HCT116 (cell line): ENCODE measurements at regions not wholly inside any gene's neighbourhood (a gene's known extent, or its start where the extent isn't known, plus 50 kb on each side); places are given as distances from the start of the nearest gene placed in this dataset.

Experiments
- ATAC-seq: fragments of 200-7000 bp; cut with Tn5 transposase; 2 replicates; pipeline ENCODE4 v1.9.1; 2020; ENCODE audit warnings: mild to moderate bottlenecking, moderate library complexity
- BruUV-seq: library from RNA; stranded (reverse); fragments of 400-500 nt; replicated peaks from 2 replicates; lab custom pipeline; 2021; lab: Mats Ljungman, UMichigan
- CTCF ChIA-PET: fragments of 300-600 bp; sonication (Branson Sonifier 250); formaldehyde crosslinking; loops from one replicate; lab custom pipeline; 2021; ENCODE audit warnings: antibody characterized with exemption; lab: Charles Lee
- POLR2A ChIA-PET: fragments of 300-600, 350-600 bp; sonication (Branson Sonifier 250); formaldehyde crosslinking; loops from one replicate; lab custom pipeline; 2021; ENCODE audit warnings: antibody characterized with exemption; lab: Charles Lee
- RAD21 ChIA-PET, 2 experiments: fragments of 300-600 bp; sonication (Branson Sonifier 250); formaldehyde crosslinking; loops; one replicate each; lab custom pipeline; 2023; ENCODE audit warnings: low total read pairs in 2 of 2; ENCODE audit not compliant: uncharacterized antibody in 2 of 2, unreplicated experiment in 2 of 2, low non-redundant PET in 1 of 2; lab: Charles Lee
- DNase-seq: peaks from one replicate; pipeline ENCODE4 v3.0.0-alpha.2; 2010; ENCODE audit warnings: low read depth, low spot score
- H2AFZ ChIP-seq: fragments of 200-600 bp; shearing (Covaris generic), sonication (generic); 2 replicates; pipeline ENCODE4 v1.6.1; 2017; ENCODE audit warnings: low read depth, mixed run types, mixed read lengths, antibody characterized with exemption, low read length; ENCODE audit not compliant: poor library complexity, severe bottlenecking
- H3K27ac ChIP-seq: 2 replicates; pipeline ENCODE4 v1.5.1; 2012; ENCODE audit warnings: low read depth, low read length
- H3K27me3 ChIP-seq: fragments of 200-600 bp; sonication (generic); 2 replicates; pipeline ENCODE4 v1.6.1; 2016; ENCODE audit warnings: mixed run types, low read length, mixed read lengths; ENCODE audit not compliant: insufficient read depth
- H3K36me3 ChIP-seq, 2 experiments: fragments of 200-500 bp in 1 of 2; fragments of 200-600 bp in 1 of 2; sonication (Bioruptor generic) in 1 of 2; sonication (generic) in 1 of 2; 2 replicates each; pipeline versions ENCODE4 v1.5.1 to v1.6.1; 2014 to 2016; ENCODE audit warnings: low read length in 2 of 2, inconsistent platforms in 1 of 2, mixed read lengths in 1 of 2, mixed run types in 1 of 2; ENCODE audit not compliant: insufficient read depth in 2 of 2, control insufficient read depth in 1 of 2
- H3K4me1 ChIP-seq, 2 experiments: fragments of 200-600 bp in 1 of 2; sonication (generic) in 1 of 2; 2 replicates each; pipeline versions ENCODE4 v1.5.1 to v1.6.1; 2012 to 2017; ENCODE audit warnings: low read length in 2 of 2, inconsistent platforms in 1 of 2, mild to moderate bottlenecking in 1 of 2, mixed read lengths in 1 of 2, mixed run types in 1 of 2, moderate library complexity in 1 of 2; ENCODE audit not compliant: insufficient read depth in 2 of 2, control insufficient read depth in 1 of 2
- H3K4me2 ChIP-seq: fragments of 200-600 bp; sonication (generic); 2 replicates; pipeline ENCODE4 v1.6.1; 2017; ENCODE audit warnings: mixed run types, low read length, mixed read lengths
- H3K4me3 ChIP-seq, 2 experiments: fragments of 200-600 bp in 1 of 2; sonication (generic) in 1 of 2; replicated peaks in 1 of 2; 2 replicates each; pipeline ENCODE4 v1.5.1; 2011 to 2016; ENCODE audit warnings: low read length in 2 of 2, control low read depth in 1 of 2, low read depth in 1 of 2, mild to moderate bottlenecking in 1 of 2, mixed read lengths in 1 of 2, mixed run types in 1 of 2
- H3K79me2 ChIP-seq: fragments of 200-600 bp; sonication (generic); 2 replicates; pipeline ENCODE4 v1.6.1; 2017; ENCODE audit warnings: mild to moderate bottlenecking, mixed run types, low read length, moderate library complexity, mixed read lengths; ENCODE audit not compliant: insufficient read depth
- H3K9ac ChIP-seq: fragments of 200-600 bp; sonication (generic); 2 replicates; pipeline ENCODE4 v1.6.1; 2016; ENCODE audit warnings: low read length, mixed read lengths
- H3K9me2 ChIP-seq: fragments of 200-600 bp; sonication (generic), shearing (Covaris generic); 2 replicates; pipeline ENCODE4 v1.6.1; 2017; ENCODE audit warnings: mixed run types, mild to moderate bottlenecking, moderate library complexity; ENCODE audit not compliant: insufficient read depth
- H3K9me3 ChIP-seq, 2 experiments: fragments of 200-500 bp in 1 of 2; fragments of 200-600 bp in 1 of 2; sonication (Bioruptor generic) in 1 of 2; sonication (generic) in 1 of 2; 2 replicates each; pipeline ENCODE4 v1.6.1; 2014 to 2017; ENCODE audit warnings: low read length in 2 of 2, mixed read lengths in 2 of 2, inconsistent platforms in 1 of 2, low read depth in 1 of 2, mild to moderate bottlenecking in 1 of 2, mixed run types in 1 of 2, moderate library complexity in 1 of 2; ENCODE audit not compliant: control insufficient read depth in 1 of 2, insufficient read depth in 1 of 2
- H4K20me1 ChIP-seq: fragments of 200-600 bp; sonication (generic), shearing (Covaris generic); 2 replicates; pipeline ENCODE4 v1.6.1; 2017; ENCODE audit warnings: mixed run types, mild to moderate bottlenecking, moderate library complexity; ENCODE audit not compliant: insufficient read depth
- CEBPB ChIP-seq: IDR thresholded peaks from 2 replicates; pipeline ENCODE4 v1.6.1; 2012; ENCODE audit warnings: low read depth
- ELF1 ChIP-seq: IDR thresholded peaks from 2 replicates; pipeline ENCODE4 v1.6.1; 2012; ENCODE audit warnings: low read depth, borderline replicate concordance
- EZH2 ChIP-seq: fragments of 200-600 bp; sonication (generic); IDR thresholded peaks from 2 replicates; pipeline ENCODE4 v1.6.1; 2017; ENCODE audit warnings: antibody characterized with exemption, mixed run types
- EZH2phosphoT487 ChIP-seq: fragments of 200-600 bp; IDR thresholded peaks from 2 replicates; pipeline ENCODE4 v1.6.1; 2018; ENCODE audit warnings: antibody characterized with exemption, borderline replicate concordance
- FOSL1 ChIP-seq: IDR thresholded peaks from 2 replicates; pipeline ENCODE4 v1.6.1; 2012; ENCODE audit warnings: low read depth
- JUND ChIP-seq: IDR thresholded peaks from 2 replicates; pipeline ENCODE4 v1.6.1; 2012
- POLR2A ChIP-seq: IDR thresholded peaks from 2 replicates; pipeline ENCODE4 v1.7.0; 2011; ENCODE audit warnings: borderline replicate concordance; ENCODE audit not compliant: insufficient read depth, insufficient read length; ENCODE audit errors: extremely low read depth
- SIN3A ChIP-seq: IDR thresholded peaks from 2 replicates; pipeline ENCODE4 v1.6.1; 2012; ENCODE audit warnings: low read depth
- SP1 ChIP-seq: IDR thresholded peaks from 2 replicates; pipeline ENCODE4 v1.6.1; 2012; ENCODE audit warnings: low read depth
- SRF ChIP-seq: IDR thresholded peaks from 2 replicates; pipeline ENCODE4 v1.6.1; 2012; ENCODE audit warnings: low read depth
- TCF7L2 ChIP-seq: IDR thresholded peaks from 2 replicates; pipeline ENCODE4 v1.7.0; 2011; ENCODE audit warnings: borderline replicate concordance, inconsistent platforms; ENCODE audit not compliant: insufficient read depth, insufficient read length; ENCODE audit errors: extremely low read depth
- YY1 ChIP-seq: IDR thresholded peaks from 2 replicates; pipeline ENCODE4 v1.6.1; 2011; ENCODE audit warnings: low read length, low read depth, moderate library complexity, mild to moderate bottlenecking; ENCODE audit not compliant: insufficient replicate concordance; ENCODE audit errors: extremely low read depth
- ZFX ChIP-seq: fragments of 450-650 bp; IDR thresholded peaks from 2 replicates; pipeline ENCODE4 v1.6.1; 2017
- intact Hi-C: fragments of 100-400 bp; cut with micrococcal nuclease; formaldehyde crosslinking; loops from 2 replicates; pipeline ENCODE4 v1.10.0; 2022
- TF ChIP-seq, protein P1 (sequence below): IDR thresholded peaks from 2 replicates; pipeline ENCODE4 v1.6.1; 2011; ENCODE audit warnings: mild to moderate bottlenecking, low read length, moderate library complexity; ENCODE audit not compliant: insufficient replicate concordance; ENCODE audit errors: extremely low read depth
- TF ChIP-seq, protein P2 (sequence below): IDR thresholded peaks from 2 replicates; pipeline ENCODE4 v1.6.1; 2012
- TF ChIP-seq, protein P3 (sequence below), 3 experiments: fragments of 200-600 bp in 1 of 3; sonication (generic) in 1 of 3; IDR thresholded peaks in 2 of 3; conservative IDR thresholded peaks in 1 of 3; 2 replicates each; pipeline ENCODE4 v1.5.1; 2012 to 2017; ENCODE audit warnings: low read depth in 2 of 3, low read length in 2 of 3, antibody characterized with exemption in 1 of 3, borderline replicate concordance in 1 of 3, control low read depth in 1 of 3, mild to moderate bottlenecking in 1 of 3, mixed read lengths in 1 of 3, mixed run types in 1 of 3, moderate library complexity in 1 of 3; ENCODE audit not compliant: insufficient read depth in 1 of 3
- TF ChIP-seq, protein P4 (sequence below): IDR thresholded peaks from 2 replicates; pipeline ENCODE4 v1.6.1; 2012
- TF ChIP-seq, protein P5 (sequence below): IDR thresholded peaks from 2 replicates; pipeline ENCODE4 v1.6.1; 2012; ENCODE audit warnings: low read depth

DNA sequence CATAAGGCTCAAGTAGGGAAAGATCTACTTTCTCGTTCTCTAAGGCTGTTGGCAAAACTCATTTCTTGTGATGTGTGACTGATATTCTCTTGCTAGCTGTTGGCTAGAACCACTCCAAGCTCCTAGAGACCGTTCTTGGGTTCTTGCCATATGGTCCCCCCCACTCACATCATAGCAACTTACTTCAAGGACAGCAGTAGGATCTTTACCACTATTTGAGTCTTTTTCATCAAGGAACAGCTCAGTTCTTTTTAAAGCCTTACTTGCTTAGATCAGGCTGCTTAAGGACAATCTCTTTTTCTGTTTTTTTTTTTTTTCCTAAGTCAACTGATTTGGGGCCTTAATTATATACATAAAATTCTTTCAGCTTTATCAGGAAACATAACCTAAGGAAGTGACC lies 251.1 kb downstream of the GPR37 start:
- Histone ChIP-seq H3K9me2 (no peaks in the 10 kb centered on the region), H3K36me3 (no peaks in the 10 kb centered on the region), H3K27ac (no peak overlapping the region), H3K27me3 (no peaks in the 10 kb centered on the region), H3K4me1 (no peaks in the 10 kb centered on the region), H3K4me3 (no peak overlapping the region), H3K79me2 (no peaks in the 10 kb centered on the region), H3K4me2 (no peak overlapping the region), H3K9ac (no peak overlapping the region), H2AFZ (no peak overlapping the region), H3K9me3 (no peaks in the 10 kb centered on the region), H4K20me1 (no peaks in the 10 kb centered on the region)
- CTCF ChIA-PET, result no interaction called here
- intact Hi-C loops, result no loop called here
- POLR2A ChIA-PET, result no interaction called here
- RAD21 ChIA-PET, result no interaction called here
- DNase-seq (no peak), ATAC-seq (no peak)
- TF ChIP-seq EZH2 (no peak), CEBPB (no peak), ZFX (no peak), YY1 (no peak), TCF7L2 (no peak), FOSL1 (no peak), SRF (no peak), SIN3A (no peak), ELF1 (no peak), SP1 (no peak), POLR2A (no peak), EZH2phosphoT487 (no peak), JUND (no peak)
- TF ChIP-seq, protein P1, sequence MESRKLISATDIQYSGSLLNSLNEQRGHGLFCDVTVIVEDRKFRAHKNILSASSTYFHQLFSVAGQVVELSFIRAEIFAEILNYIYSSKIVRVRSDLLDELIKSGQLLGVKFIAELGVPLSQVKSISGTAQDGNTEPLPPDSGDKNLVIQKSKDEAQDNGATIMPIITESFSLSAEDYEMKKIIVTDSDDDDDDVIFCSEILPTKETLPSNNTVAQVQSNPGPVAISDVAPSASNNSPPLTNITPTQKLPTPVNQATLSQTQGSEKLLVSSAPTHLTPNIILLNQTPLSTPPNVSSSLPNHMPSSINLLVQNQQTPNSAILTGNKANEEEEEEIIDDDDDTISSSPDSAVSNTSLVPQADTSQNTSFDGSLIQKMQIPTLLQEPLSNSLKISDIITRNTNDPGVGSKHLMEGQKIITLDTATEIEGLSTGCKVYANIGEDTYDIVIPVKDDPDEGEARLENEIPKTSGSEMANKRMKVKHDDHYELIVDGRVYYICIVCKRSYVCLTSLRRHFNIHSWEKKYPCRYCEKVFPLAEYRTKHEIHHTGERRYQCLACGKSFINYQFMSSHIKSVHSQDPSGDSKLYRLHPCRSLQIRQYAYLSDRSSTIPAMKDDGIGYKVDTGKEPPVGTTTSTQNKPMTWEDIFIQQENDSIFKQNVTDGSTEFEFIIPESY, result no peak
- TF ChIP-seq, protein P2, sequence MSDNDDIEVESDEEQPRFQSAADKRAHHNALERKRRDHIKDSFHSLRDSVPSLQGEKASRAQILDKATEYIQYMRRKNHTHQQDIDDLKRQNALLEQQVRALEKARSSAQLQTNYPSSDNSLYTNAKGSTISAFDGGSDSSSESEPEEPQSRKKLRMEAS, result no peak
- TF ChIP-seq, protein P3, sequence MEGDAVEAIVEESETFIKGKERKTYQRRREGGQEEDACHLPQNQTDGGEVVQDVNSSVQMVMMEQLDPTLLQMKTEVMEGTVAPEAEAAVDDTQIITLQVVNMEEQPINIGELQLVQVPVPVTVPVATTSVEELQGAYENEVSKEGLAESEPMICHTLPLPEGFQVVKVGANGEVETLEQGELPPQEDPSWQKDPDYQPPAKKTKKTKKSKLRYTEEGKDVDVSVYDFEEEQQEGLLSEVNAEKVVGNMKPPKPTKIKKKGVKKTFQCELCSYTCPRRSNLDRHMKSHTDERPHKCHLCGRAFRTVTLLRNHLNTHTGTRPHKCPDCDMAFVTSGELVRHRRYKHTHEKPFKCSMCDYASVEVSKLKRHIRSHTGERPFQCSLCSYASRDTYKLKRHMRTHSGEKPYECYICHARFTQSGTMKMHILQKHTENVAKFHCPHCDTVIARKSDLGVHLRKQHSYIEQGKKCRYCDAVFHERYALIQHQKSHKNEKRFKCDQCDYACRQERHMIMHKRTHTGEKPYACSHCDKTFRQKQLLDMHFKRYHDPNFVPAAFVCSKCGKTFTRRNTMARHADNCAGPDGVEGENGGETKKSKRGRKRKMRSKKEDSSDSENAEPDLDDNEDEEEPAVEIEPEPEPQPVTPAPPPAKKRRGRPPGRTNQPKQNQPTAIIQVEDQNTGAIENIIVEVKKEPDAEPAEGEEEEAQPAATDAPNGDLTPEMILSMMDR (IDR thresholded peaks at IDR 0.05 in 2 of 3, conservative IDR thresholded peaks at IDR 0.05 in 1 of 3; ENCODE audit: borderline replicate concordance in 1 of 3, insufficient read depth in 1 of 3, low read depth in 2 of 3, low read length in 2 of 3), result no peak
- TF ChIP-seq, protein P4, sequence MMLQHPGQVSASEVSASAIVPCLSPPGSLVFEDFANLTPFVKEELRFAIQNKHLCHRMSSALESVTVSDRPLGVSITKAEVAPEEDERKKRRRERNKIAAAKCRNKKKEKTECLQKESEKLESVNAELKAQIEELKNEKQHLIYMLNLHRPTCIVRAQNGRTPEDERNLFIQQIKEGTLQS, result no peak
- TF ChIP-seq, protein P5, sequence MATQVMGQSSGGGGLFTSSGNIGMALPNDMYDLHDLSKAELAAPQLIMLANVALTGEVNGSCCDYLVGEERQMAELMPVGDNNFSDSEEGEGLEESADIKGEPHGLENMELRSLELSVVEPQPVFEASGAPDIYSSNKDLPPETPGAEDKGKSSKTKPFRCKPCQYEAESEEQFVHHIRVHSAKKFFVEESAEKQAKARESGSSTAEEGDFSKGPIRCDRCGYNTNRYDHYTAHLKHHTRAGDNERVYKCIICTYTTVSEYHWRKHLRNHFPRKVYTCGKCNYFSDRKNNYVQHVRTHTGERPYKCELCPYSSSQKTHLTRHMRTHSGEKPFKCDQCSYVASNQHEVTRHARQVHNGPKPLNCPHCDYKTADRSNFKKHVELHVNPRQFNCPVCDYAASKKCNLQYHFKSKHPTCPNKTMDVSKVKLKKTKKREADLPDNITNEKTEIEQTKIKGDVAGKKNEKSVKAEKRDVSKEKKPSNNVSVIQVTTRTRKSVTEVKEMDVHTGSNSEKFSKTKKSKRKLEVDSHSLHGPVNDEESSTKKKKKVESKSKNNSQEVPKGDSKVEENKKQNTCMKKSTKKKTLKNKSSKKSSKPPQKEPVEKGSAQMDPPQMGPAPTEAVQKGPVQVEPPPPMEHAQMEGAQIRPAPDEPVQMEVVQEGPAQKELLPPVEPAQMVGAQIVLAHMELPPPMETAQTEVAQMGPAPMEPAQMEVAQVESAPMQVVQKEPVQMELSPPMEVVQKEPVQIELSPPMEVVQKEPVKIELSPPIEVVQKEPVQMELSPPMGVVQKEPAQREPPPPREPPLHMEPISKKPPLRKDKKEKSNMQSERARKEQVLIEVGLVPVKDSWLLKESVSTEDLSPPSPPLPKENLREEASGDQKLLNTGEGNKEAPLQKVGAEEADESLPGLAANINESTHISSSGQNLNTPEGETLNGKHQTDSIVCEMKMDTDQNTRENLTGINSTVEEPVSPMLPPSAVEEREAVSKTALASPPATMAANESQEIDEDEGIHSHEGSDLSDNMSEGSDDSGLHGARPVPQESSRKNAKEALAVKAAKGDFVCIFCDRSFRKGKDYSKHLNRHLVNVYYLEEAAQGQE, result no peak
- BruUV-seq, result no TSS peak
